ENCODE measurements at regions not wholly inside any gene's neighbourhood (a gene's known extent, or its start where the extent isn't known, plus 50 kb on each side); places are given as distances from the start of the nearest gene placed in this dataset.

DNA sequence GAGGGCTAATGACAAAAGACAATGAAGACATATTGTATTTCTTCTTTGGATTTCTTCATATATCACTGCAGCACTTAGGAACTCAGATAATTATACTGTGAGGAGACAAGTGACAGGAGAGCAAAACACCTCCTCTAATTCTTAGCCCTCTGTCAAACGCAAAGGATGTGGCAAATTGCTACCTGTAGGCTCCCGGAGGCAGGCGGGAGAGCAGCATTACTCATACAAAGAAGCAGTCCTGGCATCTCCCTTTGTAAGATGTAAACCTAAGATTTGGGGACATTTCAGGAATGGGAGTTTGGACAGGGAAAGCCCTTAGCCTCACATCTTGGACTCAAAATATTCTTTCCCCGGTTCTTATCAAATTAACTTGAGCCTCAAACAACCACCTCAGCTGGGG lies 460.8 kb downstream of the SOX2 start:
- intact Hi-C loops (cut with DNase I) = no loop called here
- Histone ChIP-seq H3K9ac (ENCODE audit: low read length in 3 of 3) (no peak overlapping the region), H3K27ac (ENCODE audit: low read depth in 2 of 2, low read length in 2 of 2) (no peak overlapping the region), H3K4me1 (ENCODE audit: control insufficient read depth in 2 of 3, insufficient read depth in 2 of 3, low read depth in 1 of 3, low read length in 3 of 3) (no peaks in the 10 kb centered on the region), H3K4me3 (ENCODE audit: low read length in 3 of 3) (no peak overlapping the region), H3K9me3 (ENCODE audit: control insufficient read depth in 2 of 3, insufficient read depth in 1 of 3, low read length in 3 of 3) (no peaks in the 10 kb centered on the region), H3K27me3 (ENCODE audit: control insufficient read depth, insufficient read depth, low read length) (no peaks in the 10 kb centered on the region), H3K36me3 (ENCODE audit: control insufficient read depth in 2 of 3, insufficient read depth in 3 of 3, low read length in 3 of 3) (no peaks in the 10 kb centered on the region)
- no peak for FAIRE-seq
- DNase-seq = no peak
- TF ChIP-seq, protein P1, sequence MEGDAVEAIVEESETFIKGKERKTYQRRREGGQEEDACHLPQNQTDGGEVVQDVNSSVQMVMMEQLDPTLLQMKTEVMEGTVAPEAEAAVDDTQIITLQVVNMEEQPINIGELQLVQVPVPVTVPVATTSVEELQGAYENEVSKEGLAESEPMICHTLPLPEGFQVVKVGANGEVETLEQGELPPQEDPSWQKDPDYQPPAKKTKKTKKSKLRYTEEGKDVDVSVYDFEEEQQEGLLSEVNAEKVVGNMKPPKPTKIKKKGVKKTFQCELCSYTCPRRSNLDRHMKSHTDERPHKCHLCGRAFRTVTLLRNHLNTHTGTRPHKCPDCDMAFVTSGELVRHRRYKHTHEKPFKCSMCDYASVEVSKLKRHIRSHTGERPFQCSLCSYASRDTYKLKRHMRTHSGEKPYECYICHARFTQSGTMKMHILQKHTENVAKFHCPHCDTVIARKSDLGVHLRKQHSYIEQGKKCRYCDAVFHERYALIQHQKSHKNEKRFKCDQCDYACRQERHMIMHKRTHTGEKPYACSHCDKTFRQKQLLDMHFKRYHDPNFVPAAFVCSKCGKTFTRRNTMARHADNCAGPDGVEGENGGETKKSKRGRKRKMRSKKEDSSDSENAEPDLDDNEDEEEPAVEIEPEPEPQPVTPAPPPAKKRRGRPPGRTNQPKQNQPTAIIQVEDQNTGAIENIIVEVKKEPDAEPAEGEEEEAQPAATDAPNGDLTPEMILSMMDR (IDR thresholded peaks at IDR 0.05; ENCODE audit: borderline replicate concordance, extremely low read depth, insufficient read depth) = no peak

GRCh38 chr3:182178488-182179200 lies 466.9 kb downstream of the SOX2 start:
- Histone ChIP-seq H3K9ac (ENCODE audit: low read length in 3 of 3) (no peak overlapping the region), H3K36me3 (ENCODE audit: control insufficient read depth in 2 of 3, insufficient read depth in 3 of 3, low read length in 3 of 3) (no peaks in the 10 kb centered on the region), H3K27me3 (ENCODE audit: control insufficient read depth, insufficient read depth, low read length) (no peaks in the 10 kb centered on the region), H3K4me3 (ENCODE audit: low read length in 3 of 3) (no peak overlapping the region), H3K4me1 (ENCODE audit: control insufficient read depth in 2 of 3, insufficient read depth in 2 of 3, low read depth in 1 of 3, low read length in 3 of 3) (no peaks in the 10 kb centered on the region), H3K27ac (ENCODE audit: low read depth in 2 of 2, low read length in 2 of 2) (no peak overlapping the region), H3K9me3 (ENCODE audit: control insufficient read depth in 2 of 3, insufficient read depth in 1 of 3, low read length in 3 of 3) (no peaks in the 10 kb centered on the region)
- DNase-seq = no peak
- TF ChIP-seq, protein P1 (IDR thresholded peaks at IDR 0.05; ENCODE audit: borderline replicate concordance, extremely low read depth, insufficient read depth) = no peak
- FAIRE-seq = no peak
- intact Hi-C loops (cut with DNase I) = no loop called here

DNA sequence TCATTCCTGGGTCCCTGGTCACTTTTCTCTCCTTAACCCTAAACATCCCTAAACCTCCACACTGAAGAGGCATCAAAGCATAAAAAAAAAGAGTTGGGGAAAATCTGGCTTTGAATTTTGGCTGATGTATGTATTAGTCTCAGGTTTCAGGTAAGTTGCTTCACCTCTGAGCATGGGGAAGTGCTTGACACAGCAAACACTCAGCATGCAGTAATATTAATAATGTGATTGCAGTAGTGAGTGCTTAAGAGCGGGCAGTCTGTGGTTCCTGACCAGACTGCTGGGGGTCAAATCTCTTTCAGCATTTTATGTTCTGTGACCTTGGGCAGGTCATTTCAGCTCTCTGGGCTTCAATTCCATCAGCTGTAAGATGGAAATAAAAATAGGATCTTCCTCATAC lies 467.9 kb downstream of the SOX2 start:
- H3K9me3 ChIP-seq (ENCODE audit: control insufficient read depth in 2 of 3, insufficient read depth in 1 of 3, low read length in 3 of 3) = no peaks in the 10 kb centered on the region
- H3K4me1 ChIP-seq (ENCODE audit: control insufficient read depth in 2 of 3, insufficient read depth in 2 of 3, low read depth in 1 of 3, low read length in 3 of 3) = no peaks in the 10 kb centered on the region
- intact Hi-C loops (cut with DNase I) = no loop called here
- H3K4me3 ChIP-seq (ENCODE audit: low read length in 3 of 3) = no peak overlapping the region
- no peaks in the 10 kb centered on the region for H3K27me3 ChIP-seq (ENCODE audit: control insufficient read depth, insufficient read depth, low read length)
- H3K27ac ChIP-seq (ENCODE audit: low read depth in 2 of 2, low read length in 2 of 2) = no peak overlapping the region
- FAIRE-seq (no peak), DNase-seq (no peak)
- no peak overlapping the region for H3K9ac ChIP-seq (ENCODE audit: low read length in 3 of 3)
- TF ChIP-seq, protein P1 (IDR thresholded peaks at IDR 0.05; ENCODE audit: borderline replicate concordance, extremely low read depth, insufficient read depth) = no peak
- no peaks in the 10 kb centered on the region for H3K36me3 ChIP-seq (ENCODE audit: control insufficient read depth in 2 of 3, insufficient read depth in 3 of 3, low read length in 3 of 3)

Measured in kidney (tissue), 13 donors.